Pancreas (tissue), 10 donors: ENCODE measurements at regions not wholly inside any gene's neighbourhood (a gene's known extent, or its start where the extent isn't known, plus 50 kb on each side); places are given as distances from the start of the nearest gene placed in this dataset.
"Not testable (repeated sequence)": the region's sequence is repeated elsewhere in the genome, so short reads cannot be mapped to it uniquely, and the experiment has no call there.

ENCODE experiments used
- ATAC-seq, 4 donors: fragments of 200-7000 bp; cut with Tn5 transposase; one replicate each; pipeline versions ENCODE4 v1.8.0 to v1.9.1; 2020; ENCODE audit warnings: mild to moderate bottlenecking in 4 of 4, moderate library complexity in 4 of 4
- DNase-seq, 6 donors: peaks; one replicate each; pipeline ENCODE4 v3.0.0-alpha.2; 2020
- FAIRE-seq: peaks from 2 replicates; lab custom pipeline; 2012; peaks lifted over from hg19 to GRCh38; lab: Jason Lieb, UNC
- H3K27ac ChIP-seq, 4 donors: fragments of 200-600 bp; sonication (generic); 1 replicate in 3 of 4; 2 replicates in 1 of 4; pipeline versions ENCODE4 v1.5.0 to v1.8.0; 2020
- H3K27me3 ChIP-seq, 4 donors: fragments of 200-600 bp; one replicate each; pipeline ENCODE4 v1.8.0; 2021
- H3K36me3 ChIP-seq, 3 donors: fragments of 200-600 bp; sonication (generic) in 1 of 3; one replicate each; pipeline versions ENCODE4 v1.5.0 to v1.8.0; 2020 to 2021
- H3K4me1 ChIP-seq, 3 donors: fragments of 200-600 bp; one replicate each; pipeline ENCODE4 v1.8.0; 2021
- H3K4me3 ChIP-seq, 4 donors: fragments of 200-600 bp; sonication (generic) in 2 of 4; one replicate each; pipeline versions ENCODE4 v1.5.0 to v1.8.0; 2020 to 2021
- H3K9me3 ChIP-seq, 4 donors: fragments of 200-600 bp; one replicate each; pipeline ENCODE4 v1.8.0; 2021
- CTCF ChIP-seq, 4 donors: fragments of 200-600 bp; sonication (generic) in 3 of 4; IDR thresholded peaks; one replicate each; pipeline versions ENCODE4 v1.5.0 to v1.8.0; 2021; ENCODE audit warnings: antibody characterized with exemption in 4 of 4
- whole genome bisulfite sequencing, 2 donors: extraction: QIAGEN DNeasy Blood & Tissue Kit; methylation state at CpG; one replicate each; pipeline ENCODE4 v1.1.7; 2013; 5-methylcytosine and 5-hydroxymethylcytosine counted together
- intact Hi-C, 3 donors: fragments of 100-400 bp; cut with DNase I; formaldehyde crosslinking; loops; one replicate each; pipeline versions ENCODE4 v1.11.1 to v1.14.2; 2022
- donor health status: healthy with polysubstance abuse.
- donor health status: DM: no; HTN: no; CAD: no; lungs with moderate emphysema.
- donor health status: DM: no; HTN: no; CAD: no.
- donor health status: control.
- donor health status: control.
- donor health status: Bipolar disorder and iron deficiency.
- donor health status: DM: yes; HTN: yes; CAD: no.
- donor health status: DM: no; HTN: no; CAD: no.
- donor health status: DM: no; HTN: no; CAD: no.
- donor health status: DM: yes; HTN: yes; CAD: no.

GRCh38 chr10:80957161-80957560, 419.5 kb downstream of the SH2D4B start:
- DNase-seq, result no peak
- FAIRE-seq, result no peak
- WGBS, 2 donors, result 76 to 78% methylated on average over 4 of the region's 4 CpGs

GRCh38 chr10:80964179-80964578, 426.5 kb downstream of the SH2D4B start:
- H3K27me3 ChIP-seq, result peaks cover 0 to 3% (median 0%) of the 10 kb centered on the region in 4 donors
- no peak overlapping the region for H3K4me3 ChIP-seq
- no peak for ATAC-seq
- intact Hi-C loops, result no loop called here
- WGBS, 2 donors, result 60 to 68% methylated on average over 2 of the region's 2 CpGs
- no peak for TF ChIP-seq CTCF (IDR thresholded peaks at IDR 0.05)
- H3K9me3 ChIP-seq, result no peaks in the 10 kb centered on the region
- H3K36me3 ChIP-seq, result no peaks in the 10 kb centered on the region
- H3K4me1 ChIP-seq, result no peaks in the 10 kb centered on the region
- DNase-seq, result no peak
- no peak overlapping the region for H3K27ac ChIP-seq
- FAIRE-seq, result no peak

More at GRCh38 chr10:80957161-80957560, 419.5 kb downstream of the SH2D4B start:
- Histone ChIP-seq H3K27me3 (peaks cover 0 to 3% (median 0%) of the 10 kb centered on the region in 4 donors), H3K27ac (no peak overlapping the region), H3K36me3 (no peaks in the 10 kb centered on the region), H3K4me3 (no peak overlapping the region), H3K9me3 (no peaks in the 10 kb centered on the region), H3K4me1 (no peaks in the 10 kb centered on the region)
- TF ChIP-seq CTCF (IDR thresholded peaks at IDR 0.05), result no peak
- no peak for ATAC-seq
- intact Hi-C loops, result no loop called here

GRCh38 chr10:80964955-80965614, 427.4 kb downstream of the SH2D4B start:
- no peaks in the 10 kb centered on the region for H3K36me3 ChIP-seq
- no peaks in the 10 kb centered on the region for H3K4me1 ChIP-seq
- FAIRE-seq (no peak), DNase-seq (no peak), ATAC-seq (no peak)
- no peak overlapping the region for H3K4me3 ChIP-seq
- H3K27ac ChIP-seq, result no peak overlapping the region
- 71 to 72% methylated on average over 3 of the region's 3 CpGs for WGBS, 2 donors
- intact Hi-C loops, result no loop called here
- no peaks in the 10 kb centered on the region for H3K27me3 ChIP-seq
- no peak for TF ChIP-seq CTCF (IDR thresholded peaks at IDR 0.05)
- no peaks in the 10 kb centered on the region for H3K9me3 ChIP-seq

- FAIRE-seq, result no peak
- intact Hi-C loops, result no loop called here
- no peak for TF ChIP-seq CTCF (IDR thresholded peaks at IDR 0.05)
Measured at GRCh38 chr10:80966326-80966986, 428.8 kb downstream of the SH2D4B start.

GRCh38 chr10:80967357-80967756, 429.7 kb downstream of the SH2D4B start:
- H3K4me1 ChIP-seq, H3K9me3 ChIP-seq, H3K4me3 ChIP-seq, intact Hi-C loops, H3K36me3 ChIP-seq, ATAC-seq, H3K27me3 ChIP-seq, FAIRE-seq, DNase-seq, H3K27ac ChIP-seq: not testable (repeated sequence)
- 80 to 81% methylated on average over 4 of the region's 4 CpGs for WGBS, 2 donors

More at GRCh38 chr10:80966326-80966986, 428.8 kb downstream of the SH2D4B start:
- WGBS, 2 donors, result 40 to 50% methylated on average over 3 of the region's 3 CpGs
- DNase-seq, result no peak
- no peaks in the 10 kb centered on the region for H3K36me3 ChIP-seq
- H3K4me3 ChIP-seq, result no peak overlapping the region
- no peak overlapping the region for H3K27ac ChIP-seq
- no peaks in the 10 kb centered on the region for H3K4me1 ChIP-seq
- ATAC-seq, result no peak
- no peaks in the 10 kb centered on the region for H3K9me3 ChIP-seq
- H3K27me3 ChIP-seq, result no peaks in the 10 kb centered on the region
